ENCODE measurements at regions not wholly inside any gene's neighbourhood (a gene's known extent, or its start where the extent isn't known, plus 50 kb on each side); places are given as distances from the start of the nearest gene placed in this dataset.

DNA sequence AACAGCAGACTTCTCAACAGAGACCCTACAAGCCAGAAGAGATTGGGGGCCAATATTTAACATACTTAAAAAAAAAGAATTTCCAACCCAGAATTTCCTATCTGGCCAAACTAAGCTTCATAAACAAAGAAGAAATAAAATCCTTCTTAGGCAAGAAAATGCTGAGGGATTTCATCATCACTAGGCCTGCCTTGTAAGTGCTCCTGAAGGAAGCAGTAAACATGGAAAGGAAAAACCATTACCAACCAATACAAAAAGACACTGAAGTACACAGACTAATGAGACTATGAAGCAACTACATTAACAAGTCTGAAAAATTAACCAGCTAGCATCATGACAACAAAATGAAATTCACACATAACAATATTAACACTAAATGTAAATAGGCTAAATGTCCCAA lies 947.9 kb upstream of the CHORDC1 start:
- TF ChIP-seq, protein P1, sequence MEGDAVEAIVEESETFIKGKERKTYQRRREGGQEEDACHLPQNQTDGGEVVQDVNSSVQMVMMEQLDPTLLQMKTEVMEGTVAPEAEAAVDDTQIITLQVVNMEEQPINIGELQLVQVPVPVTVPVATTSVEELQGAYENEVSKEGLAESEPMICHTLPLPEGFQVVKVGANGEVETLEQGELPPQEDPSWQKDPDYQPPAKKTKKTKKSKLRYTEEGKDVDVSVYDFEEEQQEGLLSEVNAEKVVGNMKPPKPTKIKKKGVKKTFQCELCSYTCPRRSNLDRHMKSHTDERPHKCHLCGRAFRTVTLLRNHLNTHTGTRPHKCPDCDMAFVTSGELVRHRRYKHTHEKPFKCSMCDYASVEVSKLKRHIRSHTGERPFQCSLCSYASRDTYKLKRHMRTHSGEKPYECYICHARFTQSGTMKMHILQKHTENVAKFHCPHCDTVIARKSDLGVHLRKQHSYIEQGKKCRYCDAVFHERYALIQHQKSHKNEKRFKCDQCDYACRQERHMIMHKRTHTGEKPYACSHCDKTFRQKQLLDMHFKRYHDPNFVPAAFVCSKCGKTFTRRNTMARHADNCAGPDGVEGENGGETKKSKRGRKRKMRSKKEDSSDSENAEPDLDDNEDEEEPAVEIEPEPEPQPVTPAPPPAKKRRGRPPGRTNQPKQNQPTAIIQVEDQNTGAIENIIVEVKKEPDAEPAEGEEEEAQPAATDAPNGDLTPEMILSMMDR (IDR thresholded peaks at IDR 0.05; ENCODE audit: low read depth, low read length, poor library complexity, severe bottlenecking) = no peak
- TF ChIP-seq EZH2phosphoT487 (IDR thresholded peaks at IDR 0.05; ENCODE audit: borderline replicate concordance, low read length) = no peak

Data from DOHH2 (cell line).